ENCODE measurements at regions not wholly inside any gene's neighbourhood (a gene's known extent, or its start where the extent isn't known, plus 50 kb on each side); places are given as distances from the start of the nearest gene placed in this dataset.

- no CpG with 5 or more reads among the region's 1 CpG for WGBS, 2 experiments (ENCODE audit: extremely low coverage in 2 of 2, insufficient read length in 1 of 2)
- H3K9ac ChIP-seq (ENCODE audit: low read depth, low read length): no peak overlapping the region
- H3K23ac ChIP-seq (ENCODE audit: low read depth, low read length): no peak overlapping the region
- H3K4me3 ChIP-seq (ENCODE audit: insufficient read depth, low read depth, low read length): no peak overlapping the region
- no peaks in the 10 kb centered on the region for H3K4me1 ChIP-seq (ENCODE audit: control insufficient read depth, insufficient read depth, low read length)
- no peak overlapping the region for H3K27ac ChIP-seq (ENCODE audit: insufficient read depth, low read length)
- H3K9me1 ChIP-seq (ENCODE audit: insufficient read depth, low read length): no peaks in the 10 kb centered on the region
- no peak overlapping the region for H2BK5ac ChIP-seq (ENCODE audit: low read depth, low read length, poor library complexity, severe bottlenecking)
- H3K9me3 ChIP-seq (ENCODE audit: control insufficient read depth, insufficient read depth, low read length): no peaks in the 10 kb centered on the region; the same call in 1 of the 2 replicates
- in situ Hi-C loops (cut with MboI; ENCODE audit: low sequenced_read_pairs): loop anchor here (25.0 kb wide), 1 partner anchor 838 kb away; no protein-coding TSS in a partner anchor
- no peak overlapping the region for H2AFZ ChIP-seq (replicated peaks; ENCODE audit: low read length, poor library complexity)
- H3K4me2 ChIP-seq (ENCODE audit: low read depth, low read length): no peak overlapping the region
- TF ChIP-seq CEBPB (IDR thresholded peaks at IDR 0.05; ENCODE audit: low read depth, low read length): no peak
- TF ChIP-seq RCOR1 (IDR thresholded peaks at IDR 0.05; ENCODE audit: insufficient replicate concordance, low read length): no peak
- no peak for TF ChIP-seq NFE2L2 (IDR thresholded peaks at IDR 0.05; ENCODE audit: low read depth, low read length)
- no peak for TF ChIP-seq RFX5 (IDR thresholded peaks at IDR 0.05; ENCODE audit: low read depth, low read length)
- no peak for TF ChIP-seq RAD21 (IDR thresholded peaks at IDR 0.05; ENCODE audit: low read length)
- no peak for TF ChIP-seq CTCF (conservative IDR thresholded peaks at IDR 0.05; ENCODE audit: low read depth, low read length)
- TF ChIP-seq SMC3 (IDR thresholded peaks at IDR 0.05; ENCODE audit: low read depth, low read length): no peak
- TF ChIP-seq USF2 (IDR thresholded peaks at IDR 0.05; ENCODE audit: low read depth, low read length): no peak
- TF ChIP-seq MAFK (IDR thresholded peaks at IDR 0.05; ENCODE audit: low read depth, low read length): no peak
- TF ChIP-seq BHLHE40 (IDR thresholded peaks at IDR 0.05; ENCODE audit: low read depth, low read length): no peak
- no peak for TF ChIP-seq FOS (IDR thresholded peaks at IDR 0.05; ENCODE audit: low read depth, low read length)
- TF ChIP-seq MAZ (IDR thresholded peaks at IDR 0.05; ENCODE audit: borderline replicate concordance, low read depth, low read length): no peak
- no peak for TF ChIP-seq POLR2A (IDR thresholded peaks at IDR 0.05; ENCODE audit: low read depth, low read length)
- TF ChIP-seq ELK1 (IDR thresholded peaks at IDR 0.05; ENCODE audit: borderline replicate concordance, low read depth, low read length): no peak
- no peak for TF ChIP-seq MXI1 (IDR thresholded peaks at IDR 0.05; ENCODE audit: borderline replicate concordance, low read depth, low read length)
- no peak for TF ChIP-seq CHD1 (IDR thresholded peaks at IDR 0.05; ENCODE audit: low read depth, low read length)
- no peak overlapping the region for H3K14ac ChIP-seq (replicated peaks; ENCODE audit: low read depth, low read length)
- H4K20me1 ChIP-seq (ENCODE audit: insufficient read depth, low read length): no peaks in the 10 kb centered on the region
- no peaks in the 10 kb centered on the region for H3K36me3 ChIP-seq (ENCODE audit: control insufficient read depth, insufficient read depth, low read length)
- intact Hi-C loops (cut with micrococcal nuclease): no loop called here
- ATAC-seq (ENCODE audit: low read depth) (no peak), DNase-seq (no peak)
- H2BK15ac ChIP-seq (ENCODE audit: low read depth, low read length): no peak overlapping the region
- POLR2A ChIA-PET (ENCODE audit: unreplicated experiment): no interaction called here
- no peak overlapping the region for H4K8ac ChIP-seq (ENCODE audit: low read depth in 2 of 2, low read length in 2 of 2)
- no TSS peak for BruUV-seq (replicated peaks)
- no peak overlapping the region for H3K4ac ChIP-seq (ENCODE audit: low read depth, low read length)
- H2BK20ac ChIP-seq (ENCODE audit: low read depth, low read length): no peak overlapping the region
- no peak overlapping the region for H2BK120ac ChIP-seq (ENCODE audit: low read depth, low read length)
- H3K79me1 ChIP-seq (ENCODE audit: low read depth in 1 of 2, low read length in 2 of 2): no peaks in the 10 kb centered on the region
- H4K5ac ChIP-seq (ENCODE audit: low read depth, low read length): no peak overlapping the region
- H3K56ac ChIP-seq (ENCODE audit: extremely low read depth, insufficient read depth, low read length): no peak overlapping the region
- no peak overlapping the region for H2AK9ac ChIP-seq (replicated peaks; ENCODE audit: low read depth, low read length, poor library complexity)
- H4K91ac ChIP-seq (ENCODE audit: insufficient read depth, low read depth, low read length): no peak overlapping the region
- H2AK5ac ChIP-seq (ENCODE audit: low read depth, low read length): no peak overlapping the region
- no peaks in the 10 kb centered on the region for H3K27me3 ChIP-seq (ENCODE audit: control insufficient read depth, insufficient read depth, low read length)
- H3K18ac ChIP-seq (ENCODE audit: low read depth, low read length): no peak overlapping the region
- dilution Hi-C loops (cut with HindIII; ENCODE audit: low sequenced_read_pairs, unreplicated experiment): no loop called here
- CTCF ChIA-PET: no interaction called here
Observed at GRCh38 chrX:34275699-34276098, 143.6 kb upstream of the FAM47A start.

All from IMR-90 (cell line).